OCI-LY3 (cell line): ENCODE measurements at regions not wholly inside any gene's neighbourhood (a gene's known extent, or its start where the extent isn't known, plus 50 kb on each side); places are given as distances from the start of the nearest gene placed in this dataset.

Experiments used
- EZH2phosphoT487 ChIP-seq: fragments of 200-600 bp; shearing (Covaris generic); IDR thresholded peaks from 2 replicates; pipeline ENCODE4 v1.6.1; 2018; ENCODE audit warnings: antibody characterized with exemption, mixed run types, low read depth
- TF ChIP-seq, protein P1 (sequence below): fragments of 200-600, 300-600 bp; sonication (generic); IDR thresholded peaks from 2 replicates; pipeline ENCODE4 v1.5.1; 2014; ENCODE audit warnings: antibody characterized with exemption, low read length, low read depth

DNA sequence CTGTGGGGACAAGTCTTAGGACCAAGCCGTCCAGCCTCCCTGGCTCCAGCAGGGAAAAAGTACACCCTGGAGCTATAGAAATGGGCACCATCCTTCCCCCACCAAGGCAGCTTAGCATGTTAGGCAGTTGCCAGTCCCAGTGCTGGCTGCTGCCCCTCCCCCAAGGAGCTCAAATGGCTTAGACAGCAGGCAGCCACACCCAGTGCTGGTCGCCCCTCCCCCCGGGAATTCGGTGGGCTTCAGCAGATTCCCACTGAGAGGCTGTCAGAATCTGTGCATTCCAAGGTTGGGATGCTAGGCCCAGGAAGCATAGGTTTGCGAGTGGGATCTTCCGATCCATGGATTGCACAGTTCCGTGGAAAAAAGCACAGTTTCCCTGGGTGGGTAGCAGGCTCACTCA lies 105.2 kb upstream of the ITGA1 start:
- TF ChIP-seq, protein P1, sequence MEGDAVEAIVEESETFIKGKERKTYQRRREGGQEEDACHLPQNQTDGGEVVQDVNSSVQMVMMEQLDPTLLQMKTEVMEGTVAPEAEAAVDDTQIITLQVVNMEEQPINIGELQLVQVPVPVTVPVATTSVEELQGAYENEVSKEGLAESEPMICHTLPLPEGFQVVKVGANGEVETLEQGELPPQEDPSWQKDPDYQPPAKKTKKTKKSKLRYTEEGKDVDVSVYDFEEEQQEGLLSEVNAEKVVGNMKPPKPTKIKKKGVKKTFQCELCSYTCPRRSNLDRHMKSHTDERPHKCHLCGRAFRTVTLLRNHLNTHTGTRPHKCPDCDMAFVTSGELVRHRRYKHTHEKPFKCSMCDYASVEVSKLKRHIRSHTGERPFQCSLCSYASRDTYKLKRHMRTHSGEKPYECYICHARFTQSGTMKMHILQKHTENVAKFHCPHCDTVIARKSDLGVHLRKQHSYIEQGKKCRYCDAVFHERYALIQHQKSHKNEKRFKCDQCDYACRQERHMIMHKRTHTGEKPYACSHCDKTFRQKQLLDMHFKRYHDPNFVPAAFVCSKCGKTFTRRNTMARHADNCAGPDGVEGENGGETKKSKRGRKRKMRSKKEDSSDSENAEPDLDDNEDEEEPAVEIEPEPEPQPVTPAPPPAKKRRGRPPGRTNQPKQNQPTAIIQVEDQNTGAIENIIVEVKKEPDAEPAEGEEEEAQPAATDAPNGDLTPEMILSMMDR, result no peak
- TF ChIP-seq EZH2phosphoT487, result no peak
